Heart left ventricle (tissue), 16 donors: ENCODE measurements at regions not wholly inside any gene's neighbourhood (a gene's known extent, or its start where the extent isn't known, plus 50 kb on each side); places are given as distances from the start of the nearest gene placed in this dataset.
"Not testable (repeated sequence)": the region's sequence is repeated elsewhere in the genome, so short reads cannot be mapped to it uniquely, and the experiment has no call there.

ENCODE experiments used
- ATAC-seq, 4 donors: fragments of 200-7000 bp; cut with Tn5 transposase; one replicate each; pipeline ENCODE4 v1.9.1; 2020 to 2022; ENCODE audit warnings: moderate library complexity in 4 of 4, mild to moderate bottlenecking in 3 of 4, moderate number of reproducible peaks in 1 of 4
- DNase-seq, 5 donors: peaks; one replicate each; pipeline ENCODE4 v3.0.0-alpha.2; 2020
- H3K27ac ChIP-seq, 12 donors: fragments of 200-600 bp; sonication (generic) in 4 of 12; one replicate each; pipeline versions ENCODE4 v1.5.0 to v1.8.0; 2016 to 2022; ENCODE audit warnings: mild to moderate bottlenecking in 2 of 12
- H3K27me3 ChIP-seq, 9 donors: fragments of 200-600 bp; sonication (generic) in 2 of 9; one replicate each; pipeline versions ENCODE4 v1.5.1 to v1.8.0; 2016 to 2022; ENCODE audit warnings: mild to moderate bottlenecking in 3 of 9
- H3K36me3 ChIP-seq, 9 donors: fragments of 200-600 bp; sonication (generic) in 2 of 9; one replicate each; pipeline versions ENCODE4 v1.5.0 to v1.8.0; 2018 to 2022; ENCODE audit warnings: mild to moderate bottlenecking in 2 of 9
- H3K4me1 ChIP-seq, 12 donors: fragments of 200-600 bp; sonication (generic) in 4 of 12; one replicate each; pipeline versions ENCODE4 v1.5.0 to v1.8.0; 2016 to 2022; ENCODE audit warnings: mild to moderate bottlenecking in 3 of 12
- H3K4me3 ChIP-seq, 12 donors: fragments of 200-600 bp; sonication (generic) in 4 of 12; one replicate each; pipeline versions ENCODE4 v1.5.0 to v1.8.0; 2017 to 2022; ENCODE audit warnings: mild to moderate bottlenecking in 9 of 12, moderate library complexity in 4 of 12
- H3K9me3 ChIP-seq, 12 donors: fragments of 200-600 bp; sonication (generic) in 4 of 12; one replicate each; pipeline versions ENCODE4 v1.5.0 to v1.8.0; 2016 to 2022; ENCODE audit warnings: mild to moderate bottlenecking in 1 of 12
- CTCF ChIP-seq, 12 donors: fragments of 200-600 bp; sonication (generic) in 4 of 12; IDR thresholded peaks; one replicate each; pipeline versions ENCODE4 v1.5.0 to v1.8.0; 2018 to 2022; ENCODE audit warnings: antibody characterized with exemption in 12 of 12, mild to moderate bottlenecking in 5 of 12
- WGBS, 4 donors: extraction: QIAGEN DNeasy Blood & Tissue Kit in 2 of 4; methylation state at CpG; one replicate each; pipeline versions ENCODE4 v1.1.5 to v1.1.7; 2013 to 2018; 5-methylcytosine and 5-hydroxymethylcytosine counted together
- intact Hi-C, 10 donors: fragments of 100-400 bp; cut with DNase I; formaldehyde crosslinking; loops; one replicate each; pipeline versions ENCODE4 v1.11.1 to v1.14.2; 2022
- donor health status: ischemic (EF 13 %, LVEDD 7.1; RV severe dilation, severe dysfunction).
- donor health status: healthy with polysubstance abuse.
- donor health status: DM: no; HTN: yes; CAD: no.
- donor health status: DM: no; HTN: no; CAD: no.
- donor health status: ischemic (EF 25% LVEDD 6.9; RV normal size, moderate dysfunction).
- donor health status: ischemic (EF 25% LVEDD 5.7; RV mildly dilated, moderate dysfunction).
- donor health status: healthy.
- donor health status: DM: yes; HTN: yes; CAD: no.
- donor health status: ischemic (EF 35%, LVEDD 5.7; RV mildly dilated, moderate dysfunction).
- donor health status: nonischemic (EF 11% LVEDD 7.7; RV severe dilation, severe dysfunction).
- donor health status: DM: yes; HTN: yes; CAD: no.
- donor health status: PGD.
- donor health status: ischemic (EF 29% LVEDD 5.4; RV normal size, mild dysfunction).
- donor health status: nonischemic (EF 23%, LVEDD 6.1; RV moderate dilation, normal function).

- H3K27ac ChIP-seq, ATAC-seq, H3K9me3 ChIP-seq, H3K36me3 ChIP-seq, H3K4me1 ChIP-seq, intact Hi-C loops, DNase-seq, H3K4me3 ChIP-seq: not testable (repeated sequence)
- WGBS, 4 donors, result 61 to 70% (median 65%) methylated on average over 3 of the region's 3 CpGs
- H3K27me3 ChIP-seq, result peaks cover 0 to 13% (median 0%) of the 10 kb centered on the region in 9 donors
Measured at GRCh38 chr10:87416892-87417291, 59.3 kb downstream of the NUTM2D start.

GRCh38 chr10:87422641-87423040 lies 65.1 kb downstream of the NUTM2D start:
- H3K36me3 ChIP-seq, H3K4me3 ChIP-seq, H3K4me1 ChIP-seq, H3K9me3 ChIP-seq, DNase-seq, H3K27me3 ChIP-seq, H3K27ac ChIP-seq, ATAC-seq, intact Hi-C loops: not testable (repeated sequence)

- DNase-seq, H3K27me3 ChIP-seq, ATAC-seq, H3K4me1 ChIP-seq, H3K4me3 ChIP-seq, H3K9me3 ChIP-seq, intact Hi-C loops, H3K36me3 ChIP-seq, H3K27ac ChIP-seq: not testable (repeated sequence)
- WGBS, 4 donors, result 72 to 79% (median 74%) methylated on average over 3 of the region's 3 CpGs
Measured at GRCh38 chr10:87424697-87425373, 67.3 kb downstream of the NUTM2D start.

- intact Hi-C loops, H3K36me3 ChIP-seq, H3K9me3 ChIP-seq, H3K4me3 ChIP-seq, H3K27ac ChIP-seq, H3K4me1 ChIP-seq, H3K27me3 ChIP-seq, DNase-seq: not testable (repeated sequence)
- 27 to 56% (median 29%) methylated on average over 1 of the region's 4 CpGs; no CpG with 5 or more reads in 1 of the 4 donors for WGBS, 4 donors
- peak in 1 of 4 donors; percentile 46 for ATAC-seq
Measured at GRCh38 chr10:87433836-87434235, 70.9 kb upstream of the MINPP1 start.

GRCh38 chr10:87435295-87435826 lies 69.3 kb upstream of the MINPP1 start:
- ATAC-seq, H3K4me1 ChIP-seq, H3K36me3 ChIP-seq, intact Hi-C loops, H3K9me3 ChIP-seq, H3K4me3 ChIP-seq, DNase-seq, H3K27ac ChIP-seq, H3K27me3 ChIP-seq: not testable (repeated sequence)
- 86 to 96% (median 93%) methylated on average over 1 to 2 of the region's 3 CpGs for WGBS, 4 donors

- ATAC-seq (peak; percentile 93 to 97 (median 96)), DNase-seq (peak; percentile 4 to 58 (median 29))
- H3K27me3 ChIP-seq, H3K36me3 ChIP-seq, H3K9me3 ChIP-seq, H3K27ac ChIP-seq, H3K4me3 ChIP-seq, H3K4me1 ChIP-seq, intact Hi-C loops: not testable (repeated sequence)
- 0 to 1% methylated on average over 11 to 12 of the region's 14 CpGs; no CpG with 5 or more reads in 2 of the 4 donors for WGBS, 4 donors
- peak in 6 of 12 donors; percentile 6 to 34 (median 26) for TF ChIP-seq CTCF (IDR thresholded peaks at IDR 0.05)
Measured at GRCh38 chr10:87436104-87436503, 68.6 kb upstream of the MINPP1 start.

- H3K27ac ChIP-seq, H3K4me1 ChIP-seq, intact Hi-C loops, H3K36me3 ChIP-seq, H3K27me3 ChIP-seq, H3K4me3 ChIP-seq, H3K9me3 ChIP-seq, DNase-seq: not testable (repeated sequence)
- ATAC-seq, result peak in 1 of 4 donors; percentile 6
- 65 to 92% (median 82%) methylated on average over 1 to 2 of the region's 2 CpGs for WGBS, 4 donors
Measured at GRCh38 chr10:87437450-87437849, 67.2 kb upstream of the MINPP1 start.
